ENCODE measurements at regions not wholly inside any gene's neighbourhood (a gene's known extent, or its start where the extent isn't known, plus 50 kb on each side); places are given as distances from the start of the nearest gene placed in this dataset.
"Not testable (repeated sequence)": the region's sequence is repeated elsewhere in the genome, so short reads cannot be mapped to it uniquely, and the experiment has no call there.

DNA sequence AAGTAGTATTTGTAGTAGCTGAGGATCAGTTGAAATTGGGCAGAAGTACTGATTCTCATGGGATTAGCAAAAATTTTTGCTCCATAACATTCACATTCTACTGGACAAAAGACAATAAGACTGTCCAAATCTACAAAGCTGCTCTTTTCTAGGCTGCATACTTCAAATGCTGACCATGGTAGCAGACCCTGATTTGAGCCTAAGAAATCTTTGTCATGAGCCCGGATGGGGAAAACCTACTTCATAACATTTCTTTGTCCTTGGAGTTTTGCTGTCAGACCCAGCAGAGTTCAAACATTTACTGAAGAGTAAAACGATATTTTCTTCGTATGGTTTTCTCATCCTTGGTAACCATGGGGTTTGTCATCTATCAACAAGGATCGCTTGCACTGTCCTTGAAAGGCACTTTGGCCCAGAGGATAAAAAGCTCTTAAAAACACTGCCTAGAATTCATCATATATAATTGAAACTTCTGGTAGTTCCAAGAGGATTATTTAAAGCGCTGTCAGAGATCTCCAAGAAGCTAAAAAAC lies 216.9 kb downstream of the CAVIN4 start:
- Mint-ChIP-seq H3K4me1 (no peaks in the 10 kb centered on the region), H3K9me3 (no peaks in the 10 kb centered on the region), H3K36me3 (no peaks in the 10 kb centered on the region), H3K4me3 (no peak overlapping the region), H3K27ac (no peak overlapping the region), H3K27me3 (no peaks in the 10 kb centered on the region)
- CTCF ChIA-PET = no interaction called here
- no peak for DNase-seq

DNA sequence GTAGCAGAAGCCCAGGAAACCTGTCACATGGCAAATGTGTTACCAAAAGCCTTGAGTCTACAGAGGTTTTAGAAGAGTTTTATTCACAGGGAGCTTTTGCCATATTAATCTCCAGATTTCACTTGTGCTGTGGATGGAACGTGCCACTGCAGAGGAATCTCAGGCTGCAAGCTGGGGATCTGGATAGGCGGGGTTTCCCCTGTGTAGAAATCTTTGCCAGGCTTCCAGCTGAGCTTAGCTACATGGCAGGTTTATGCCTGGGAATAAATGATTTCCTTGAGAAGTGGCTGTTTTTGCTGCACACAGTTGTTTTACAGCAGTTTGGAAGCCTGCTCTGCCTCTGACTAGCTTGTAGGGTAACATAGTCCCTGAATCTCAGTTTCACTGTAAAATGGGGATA lies 224.6 kb upstream of the PLPPR1 start:
- Mint-ChIP-seq H3K27me3 (no peaks in the 10 kb centered on the region), H3K27ac (no peak overlapping the region), H3K4me1 (no peaks in the 10 kb centered on the region), H3K4me3 (no peak overlapping the region), H3K36me3 (no peaks in the 10 kb centered on the region), H3K9me3 (peaks cover 2% of the 10 kb centered on the region)
- CTCF ChIA-PET = no interaction called here
- DNase-seq = no peak

DNA sequence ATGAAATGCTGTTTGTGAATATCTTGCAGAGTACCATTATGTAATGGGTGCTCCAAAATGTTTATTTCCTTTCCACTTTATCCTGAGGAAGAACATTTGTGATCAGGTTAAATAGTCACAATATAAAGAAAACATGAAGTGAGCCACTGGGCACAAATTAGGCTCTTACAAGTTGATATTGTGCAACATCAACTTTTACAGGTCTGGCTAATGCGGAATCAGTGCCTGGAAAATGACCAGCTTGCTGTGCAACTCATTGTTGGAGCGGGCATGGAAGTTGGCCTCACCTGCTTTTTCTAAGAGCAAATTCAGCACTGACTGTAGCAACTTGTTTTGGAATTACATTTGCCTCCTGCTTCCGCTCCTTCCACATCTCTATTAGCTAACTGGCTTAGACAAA lies 216.9 kb upstream of the PLPPR1 start:
- Mint-ChIP-seq H3K4me1 (no peaks in the 10 kb centered on the region), H3K36me3 (no peaks in the 10 kb centered on the region), H3K4me3 (no peak overlapping the region), H3K27ac (no peak overlapping the region), H3K9me3 (peaks cover 2% of the 10 kb centered on the region), H3K27me3 (no peaks in the 10 kb centered on the region)
- CTCF ChIA-PET = no interaction called here
- no peak for DNase-seq

DNA sequence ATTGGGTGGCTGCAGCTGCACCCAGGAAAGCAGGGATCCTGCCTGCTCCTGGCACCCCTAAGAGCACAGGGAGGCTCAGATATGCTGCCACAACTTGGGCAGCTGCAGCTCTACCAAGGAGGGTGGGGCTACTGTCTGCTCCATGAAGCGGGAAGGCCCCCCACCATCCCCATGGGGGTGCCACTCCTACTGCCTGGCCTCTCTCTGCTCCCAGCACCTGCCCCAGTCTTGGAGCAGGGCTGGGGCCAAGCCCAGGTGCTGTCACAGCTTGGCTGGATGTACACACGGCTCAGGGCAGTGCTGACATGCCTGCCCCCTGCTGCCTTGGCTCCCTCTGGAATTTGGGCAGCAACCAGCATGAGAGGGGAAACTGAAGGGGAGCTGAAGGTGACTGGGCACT lies 214.7 kb upstream of the PLPPR1 start:
- Mint-ChIP-seq H3K27me3 (no peaks in the 10 kb centered on the region), H3K4me1 (no peaks in the 10 kb centered on the region), H3K9me3 (peaks cover 2% of the 10 kb centered on the region), H3K4me3 (no peak overlapping the region), H3K36me3 (no peaks in the 10 kb centered on the region), H3K27ac (no peak overlapping the region)
- DNase-seq = no peak
- CTCF ChIA-PET = no interaction called here

DNA sequence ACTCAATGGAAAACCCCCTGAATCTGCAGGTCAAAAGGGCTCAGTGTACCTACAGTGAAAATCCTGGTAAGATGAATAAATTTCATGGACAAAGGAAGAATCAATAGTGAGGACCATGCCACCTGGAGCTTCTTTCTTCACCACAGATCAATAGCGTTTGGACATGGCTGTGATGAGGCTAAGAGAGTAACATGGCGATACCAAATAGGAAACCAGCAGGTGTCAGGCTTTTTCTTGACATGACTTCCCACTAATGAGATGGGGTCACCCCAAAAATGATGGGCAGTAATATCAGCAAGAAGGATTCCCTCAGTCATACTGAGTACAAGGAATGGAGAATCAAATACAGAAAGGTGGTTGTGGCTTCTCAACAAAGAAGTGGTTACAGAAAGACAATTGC lies 208.5 kb upstream of the PLPPR1 start:
- CTCF ChIA-PET = no interaction called here

DNA sequence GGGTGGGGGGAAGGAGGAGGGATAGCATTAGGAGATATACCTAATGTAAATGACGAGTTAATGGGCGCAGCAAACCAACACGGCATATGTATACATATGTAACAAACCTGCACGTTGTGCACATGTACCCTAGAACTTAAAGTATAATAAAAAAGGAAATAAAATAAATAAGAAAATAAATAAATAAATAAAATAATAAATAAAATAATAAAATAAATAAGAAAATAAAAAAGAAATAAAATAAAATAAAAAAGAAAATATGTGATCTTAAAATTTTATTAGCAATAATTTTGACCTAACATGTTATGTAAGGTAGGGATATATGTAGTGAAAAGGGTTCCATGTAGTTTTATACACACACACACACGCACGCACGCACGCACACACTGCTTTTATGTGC lies 195.5 kb upstream of the PLPPR1 start:
- CTCF ChIA-PET, H3K4me3 Mint-ChIP-seq: not testable (repeated sequence)

More for the DNA sequence above, 208.5 kb upstream of the PLPPR1 start:
- H3K27ac Mint-ChIP-seq = no peak overlapping the region
- no peaks in the 10 kb centered on the region for H3K4me1 Mint-ChIP-seq
- H3K9me3 Mint-ChIP-seq = peaks cover 3% of the 10 kb centered on the region
- no peak overlapping the region for H3K4me3 Mint-ChIP-seq
- H3K36me3 Mint-ChIP-seq = no peaks in the 10 kb centered on the region
- DNase-seq = no peak
- no peaks in the 10 kb centered on the region for H3K27me3 Mint-ChIP-seq

DNA sequence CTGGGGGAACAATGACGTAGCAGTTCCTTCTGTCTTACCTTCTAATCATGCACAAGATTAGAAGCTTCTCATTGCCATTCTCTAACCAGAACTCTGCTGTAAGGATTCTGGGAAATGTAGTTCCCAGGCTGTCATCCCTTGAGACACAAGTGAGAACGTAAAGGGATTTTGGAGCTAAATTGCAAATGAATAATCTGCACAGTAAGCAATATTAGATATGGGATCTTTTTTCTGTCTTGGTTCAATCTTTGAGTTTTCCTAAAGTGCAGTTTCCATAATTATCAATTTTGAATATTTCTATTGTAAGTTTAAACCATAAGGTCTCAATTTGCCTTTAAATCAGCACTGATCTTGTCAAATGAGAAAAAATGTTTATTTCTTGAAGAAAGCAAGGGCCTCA lies 189.7 kb upstream of the PLPPR1 start:
- CTCF ChIA-PET = no interaction called here
- Mint-ChIP-seq H3K9me3 (no peaks in the 10 kb centered on the region), H3K27me3 (no peaks in the 10 kb centered on the region), H3K36me3 (no peaks in the 10 kb centered on the region), H3K4me1 (no peaks in the 10 kb centered on the region), H3K27ac (no peak overlapping the region), H3K4me3 (no peak overlapping the region)
- no peak for DNase-seq

More for the DNA sequence above, 195.5 kb upstream of the PLPPR1 start:
- not testable (repeated sequence) for H3K4me1 Mint-ChIP-seq, H3K36me3 Mint-ChIP-seq, H3K27me3 Mint-ChIP-seq, H3K27ac Mint-ChIP-seq, DNase-seq, H3K9me3 Mint-ChIP-seq

DNA sequence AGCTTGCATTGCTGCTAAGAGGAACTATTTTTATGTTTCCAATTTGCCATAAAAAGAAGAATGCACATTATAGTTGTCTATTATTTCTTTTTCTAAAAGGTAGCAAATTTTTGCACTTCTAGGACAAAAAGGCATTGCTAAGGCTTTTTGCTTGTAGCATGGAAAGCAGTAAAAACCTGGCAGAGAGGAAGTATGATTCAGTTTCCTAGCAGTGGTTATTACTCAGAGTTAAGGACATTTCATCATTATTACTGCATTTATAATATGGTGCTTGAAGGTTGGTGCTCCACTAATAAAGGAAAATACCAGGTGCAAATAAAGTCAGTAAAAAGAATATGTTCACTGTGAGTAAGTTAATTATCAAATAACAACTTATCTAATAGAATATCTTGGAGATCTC lies 179.8 kb upstream of the PLPPR1 start:
- no peaks in the 10 kb centered on the region for H3K36me3 Mint-ChIP-seq
- H3K27ac Mint-ChIP-seq = no peak overlapping the region
- H3K4me1 Mint-ChIP-seq = no peaks in the 10 kb centered on the region
- CTCF ChIA-PET = no interaction called here
- no peaks in the 10 kb centered on the region for H3K27me3 Mint-ChIP-seq
- H3K4me3 Mint-ChIP-seq = no peak overlapping the region
- no peaks in the 10 kb centered on the region for H3K9me3 Mint-ChIP-seq
- DNase-seq = no peak

DNA sequence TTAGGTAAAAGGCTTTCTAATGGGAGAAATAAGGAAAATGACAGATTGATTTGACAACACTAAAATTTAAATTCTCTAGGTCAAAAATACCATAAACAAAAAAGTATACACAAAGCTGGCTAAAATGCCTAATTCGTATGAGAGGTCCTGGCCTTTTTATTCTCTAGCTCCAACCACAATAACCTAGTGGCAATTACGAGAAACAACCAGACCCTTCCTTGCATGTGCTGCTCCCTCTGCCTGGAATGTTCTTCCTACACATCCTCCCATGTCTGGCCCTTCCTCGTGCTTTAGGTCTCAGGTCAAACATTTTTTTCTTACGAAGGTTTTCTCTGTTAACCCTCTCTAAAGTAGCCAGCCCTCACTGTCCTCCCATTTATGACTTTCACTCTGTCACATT lies 176.4 kb upstream of the PLPPR1 start:
- DNase-seq = no peak
- H3K4me3 Mint-ChIP-seq = no peak overlapping the region
- no peaks in the 10 kb centered on the region for H3K36me3 Mint-ChIP-seq
- H3K27me3 Mint-ChIP-seq = no peaks in the 10 kb centered on the region
- H3K27ac Mint-ChIP-seq = no peak overlapping the region
- H3K4me1 Mint-ChIP-seq = no peaks in the 10 kb centered on the region
- CTCF ChIA-PET = no interaction called here
- H3K9me3 Mint-ChIP-seq = no peaks in the 10 kb centered on the region

DNA sequence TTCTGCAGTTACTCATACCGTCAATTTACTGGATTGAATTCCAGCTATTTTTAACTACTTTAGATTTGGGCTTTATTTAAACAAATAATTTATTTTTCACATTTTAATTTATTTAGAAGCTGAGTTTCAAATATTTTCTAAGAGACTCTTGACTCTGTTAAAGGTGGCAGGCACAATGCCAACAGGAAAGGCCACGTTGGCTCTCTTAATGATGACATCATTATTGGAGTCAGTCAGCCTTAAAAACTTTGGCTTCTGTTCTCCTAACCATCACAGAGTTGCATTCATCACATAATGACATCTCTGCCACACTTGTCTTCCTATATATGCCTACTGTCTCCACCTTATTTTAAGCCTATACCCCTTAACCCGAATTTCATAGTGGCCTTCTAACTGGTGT lies 172.3 kb upstream of the PLPPR1 start:
- H3K4me3 Mint-ChIP-seq = no peak overlapping the region
- H3K27ac Mint-ChIP-seq = no peak overlapping the region
- H3K36me3 Mint-ChIP-seq = no peaks in the 10 kb centered on the region
- no peaks in the 10 kb centered on the region for H3K27me3 Mint-ChIP-seq
- H3K4me1 Mint-ChIP-seq = no peaks in the 10 kb centered on the region
- no peak for DNase-seq
- CTCF ChIA-PET = no interaction called here
- no peaks in the 10 kb centered on the region for H3K9me3 Mint-ChIP-seq

DNA sequence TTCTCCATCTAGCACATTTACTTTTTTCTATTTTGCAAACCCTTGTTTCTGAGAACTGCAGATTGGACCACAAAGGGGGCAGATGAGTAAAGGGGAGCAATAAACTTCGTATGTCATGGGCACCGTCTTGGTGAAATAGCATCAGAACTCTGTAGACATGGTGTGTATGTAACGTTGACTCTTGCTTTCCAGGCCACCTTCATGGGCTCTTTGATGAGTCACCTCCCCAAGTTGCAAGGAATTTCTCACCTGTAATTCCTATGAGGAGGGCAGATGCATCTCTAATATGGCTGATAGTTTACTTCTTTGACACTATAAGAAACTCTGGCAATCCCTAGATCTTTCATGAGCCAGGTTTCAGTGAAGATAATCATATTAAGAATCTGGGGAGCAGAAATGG lies 163.4 kb upstream of the PLPPR1 start:
- Mint-ChIP-seq H3K27ac (no peak overlapping the region), H3K36me3 (no peaks in the 10 kb centered on the region), H3K9me3 (peaks cover 2% of the 10 kb centered on the region), H3K27me3 (no peaks in the 10 kb centered on the region), H3K4me3 (no peak overlapping the region), H3K4me1 (no peaks in the 10 kb centered on the region)
- no peak for DNase-seq
- CTCF ChIA-PET = no interaction called here

DNA sequence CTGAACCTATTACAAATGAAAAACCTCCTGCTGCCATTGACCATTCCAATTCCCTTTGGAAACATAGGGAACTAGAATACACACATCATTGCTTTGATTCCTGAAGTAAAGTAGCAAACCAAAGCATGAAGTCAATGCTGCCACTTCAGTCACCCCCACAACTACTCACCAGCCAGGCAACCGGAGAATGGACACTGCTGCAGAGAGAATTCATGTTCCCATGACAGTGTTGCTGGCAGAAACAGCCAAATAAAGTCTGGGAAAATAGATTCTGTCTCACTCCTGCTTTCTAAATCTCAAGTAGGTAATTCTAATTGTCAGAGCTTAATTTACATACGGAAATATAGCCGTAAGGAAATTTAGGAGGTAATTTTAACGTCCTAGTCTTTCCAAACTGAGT lies 162.9 kb upstream of the PLPPR1 start:
- DNase-seq = no peak
- peaks cover 2% of the 10 kb centered on the region for H3K9me3 Mint-ChIP-seq
- H3K4me3 Mint-ChIP-seq = no peak overlapping the region
- H3K27me3 Mint-ChIP-seq = no peaks in the 10 kb centered on the region
- H3K4me1 Mint-ChIP-seq = no peaks in the 10 kb centered on the region
- no peaks in the 10 kb centered on the region for H3K36me3 Mint-ChIP-seq
- CTCF ChIA-PET = no interaction called here
- no peak overlapping the region for H3K27ac Mint-ChIP-seq

DNA sequence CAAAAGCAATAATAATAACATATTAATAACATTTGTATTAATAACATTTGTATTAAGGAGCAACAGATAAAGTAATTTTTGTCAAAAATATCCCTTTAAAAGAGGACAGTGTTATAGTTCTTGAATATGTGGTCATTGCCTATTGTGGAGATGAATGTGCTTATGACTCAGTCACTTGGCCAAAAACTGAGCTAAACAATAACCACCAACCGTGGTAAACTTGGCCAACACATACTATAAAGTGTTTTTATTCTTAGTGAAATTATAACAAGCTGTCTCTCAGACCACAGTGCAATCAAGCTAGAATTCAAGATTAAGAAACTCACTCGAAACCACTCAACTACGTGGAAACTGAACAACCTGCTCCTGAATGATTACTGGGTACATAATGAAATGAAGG lies 159.2 kb upstream of the PLPPR1 start:
- no peak for DNase-seq
- Mint-ChIP-seq H3K27ac (no peak overlapping the region), H3K36me3 (no peaks in the 10 kb centered on the region), H3K4me1 (no peaks in the 10 kb centered on the region), H3K27me3 (no peaks in the 10 kb centered on the region), H3K4me3 (no peak overlapping the region), H3K9me3 (no peaks in the 10 kb centered on the region)
- CTCF ChIA-PET = no interaction called here

DNA sequence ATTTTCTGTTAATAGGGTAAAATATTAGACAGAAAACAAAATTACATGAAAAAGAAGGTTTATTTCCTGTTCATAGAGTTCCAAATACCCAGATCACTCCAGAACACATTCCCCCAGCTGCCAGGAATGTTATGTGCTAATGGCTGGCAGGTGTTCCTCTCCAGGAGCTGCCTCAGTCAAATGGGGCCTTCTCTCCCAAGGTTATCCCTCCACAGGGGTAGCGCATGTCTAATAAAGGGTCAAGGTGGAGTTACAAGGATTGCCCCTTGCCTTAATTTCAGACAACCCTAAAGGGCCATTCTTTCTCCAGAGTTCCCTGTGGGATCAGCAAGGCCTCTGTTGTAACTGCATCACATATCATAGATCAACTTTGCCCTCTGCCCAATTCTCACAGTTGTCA lies 148.6 kb upstream of the PLPPR1 start:
- Mint-ChIP-seq H3K27me3 (no peaks in the 10 kb centered on the region), H3K27ac (no peak overlapping the region), H3K4me3 (no peak overlapping the region), H3K9me3 (no peaks in the 10 kb centered on the region), H3K36me3 (no peaks in the 10 kb centered on the region), H3K4me1 (no peaks in the 10 kb centered on the region)
- CTCF ChIA-PET = interaction anchor here (0.6 kb wide), 1 partner anchor 851 kb away, joined by 3 read pairs; no protein-coding TSS in a partner anchor
- no peak for DNase-seq

DNA sequence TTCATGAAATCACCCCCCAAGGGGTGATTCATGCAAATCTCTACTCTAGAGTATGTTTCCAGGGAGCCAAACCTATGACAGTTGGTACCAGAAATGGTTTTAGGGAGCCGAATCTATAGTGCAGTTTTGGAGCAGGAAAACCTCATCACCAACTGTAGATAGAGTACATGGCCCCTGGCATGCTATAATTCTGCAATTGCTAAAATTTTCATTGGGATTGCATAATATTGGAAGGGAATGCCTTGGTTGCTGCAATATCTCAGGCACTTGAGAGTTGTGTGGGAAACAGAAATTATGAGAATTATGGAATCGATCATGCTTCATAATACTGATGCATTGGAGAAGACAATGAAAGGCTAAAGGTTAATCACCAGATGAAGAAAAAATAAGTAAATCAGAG lies 148.2 kb upstream of the PLPPR1 start:
- Mint-ChIP-seq H3K4me1 (no peaks in the 10 kb centered on the region), H3K27me3 (no peaks in the 10 kb centered on the region), H3K27ac (no peak overlapping the region), H3K36me3 (no peaks in the 10 kb centered on the region), H3K9me3 (no peaks in the 10 kb centered on the region), H3K4me3 (no peak overlapping the region)
- CTCF ChIA-PET = no interaction called here
- no peak for DNase-seq

DNA sequence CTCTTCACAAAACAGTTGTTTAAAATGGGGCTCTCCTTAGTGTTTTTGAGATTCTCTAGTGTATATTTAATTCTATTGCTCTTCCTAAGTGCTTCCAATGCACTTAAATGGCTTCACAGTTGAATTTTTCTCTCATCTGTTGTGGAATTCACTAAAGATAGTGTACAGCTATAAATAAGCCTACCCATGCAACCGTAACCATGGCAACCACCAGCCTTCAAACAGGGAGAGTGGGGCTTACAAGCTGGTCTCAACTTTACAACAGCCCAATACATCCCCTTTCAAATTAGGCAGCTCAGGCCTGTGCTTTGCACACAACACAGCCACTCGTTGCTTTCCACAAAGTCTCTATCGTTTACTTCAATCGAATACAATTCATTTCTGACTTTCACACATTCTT lies 144.0 kb upstream of the PLPPR1 start:
- CTCF ChIA-PET = no interaction called here
- H3K9me3 Mint-ChIP-seq = no peaks in the 10 kb centered on the region
- no peak overlapping the region for H3K4me3 Mint-ChIP-seq
- H3K27ac Mint-ChIP-seq = no peak overlapping the region
- no peaks in the 10 kb centered on the region for H3K4me1 Mint-ChIP-seq
- no peaks in the 10 kb centered on the region for H3K27me3 Mint-ChIP-seq
- DNase-seq = no peak
- no peaks in the 10 kb centered on the region for H3K36me3 Mint-ChIP-seq
